Coronary artery (tissue), 2 donors: ENCODE measurements at regions not wholly inside any gene's neighbourhood (a gene's known extent, or its start where the extent isn't known, plus 50 kb on each side); places are given as distances from the start of the nearest gene placed in this dataset.
A peak's percentile ranks its signal among the peaks of the same experiment; 100 is the strongest.

Source experiments
- DNase-seq: peaks from one replicate; pipeline ENCODE4 v3.0.0-alpha.2; 2017; ENCODE audit warnings: low spot score
- H3K27ac ChIP-seq, 2 donors: fragments of 200-600 bp; sonication (generic); one replicate each; pipeline ENCODE4 v1.5.1; 2016 to 2019
- H3K4me3 ChIP-seq: fragments of 200-600 bp; sonication (generic); 2 replicates; pipeline ENCODE4 v1.5.1; 2016; ENCODE audit warnings: mild to moderate bottlenecking, moderate library complexity
- TF ChIP-seq, protein P1 (sequence below): fragments of 200-600 bp; sonication (generic); IDR thresholded peaks from one replicate; pipeline ENCODE4 v1.5.1; 2019; ENCODE audit warnings: antibody characterized with exemption

DNA sequence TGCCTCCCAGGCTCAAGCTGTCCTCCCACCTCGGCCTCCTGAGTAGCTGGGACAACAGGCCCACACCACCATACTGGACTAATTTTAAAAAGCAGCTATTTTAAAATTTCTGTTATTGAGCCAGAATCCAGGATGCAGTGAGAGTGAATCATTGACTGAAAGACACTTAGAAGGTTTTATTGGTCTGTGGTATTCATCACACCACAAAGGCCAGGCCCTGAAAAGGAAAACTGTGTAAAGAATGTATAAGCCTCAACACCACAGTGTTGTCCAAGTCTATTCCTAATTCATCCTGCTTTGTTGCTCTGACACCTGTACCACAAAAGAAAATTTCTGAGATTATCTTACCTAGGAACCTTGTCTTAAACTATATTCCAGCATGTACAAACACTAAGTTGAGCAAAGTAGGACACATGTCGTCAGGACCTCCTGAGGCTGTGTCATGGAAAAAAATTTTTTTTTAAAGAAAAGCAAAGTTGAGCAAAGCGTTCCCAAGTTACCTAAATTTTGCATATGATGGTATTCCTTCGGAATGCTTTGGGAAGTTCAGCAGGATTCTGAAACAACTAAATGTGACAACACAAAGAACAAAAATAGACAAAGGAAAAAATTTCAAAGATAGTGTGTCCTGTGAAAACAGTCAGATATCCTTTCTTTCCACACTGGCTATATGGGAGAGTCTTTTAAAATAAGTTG, 129.6 kb upstream of the MKLN1 start:
- TF ChIP-seq, protein P1, sequence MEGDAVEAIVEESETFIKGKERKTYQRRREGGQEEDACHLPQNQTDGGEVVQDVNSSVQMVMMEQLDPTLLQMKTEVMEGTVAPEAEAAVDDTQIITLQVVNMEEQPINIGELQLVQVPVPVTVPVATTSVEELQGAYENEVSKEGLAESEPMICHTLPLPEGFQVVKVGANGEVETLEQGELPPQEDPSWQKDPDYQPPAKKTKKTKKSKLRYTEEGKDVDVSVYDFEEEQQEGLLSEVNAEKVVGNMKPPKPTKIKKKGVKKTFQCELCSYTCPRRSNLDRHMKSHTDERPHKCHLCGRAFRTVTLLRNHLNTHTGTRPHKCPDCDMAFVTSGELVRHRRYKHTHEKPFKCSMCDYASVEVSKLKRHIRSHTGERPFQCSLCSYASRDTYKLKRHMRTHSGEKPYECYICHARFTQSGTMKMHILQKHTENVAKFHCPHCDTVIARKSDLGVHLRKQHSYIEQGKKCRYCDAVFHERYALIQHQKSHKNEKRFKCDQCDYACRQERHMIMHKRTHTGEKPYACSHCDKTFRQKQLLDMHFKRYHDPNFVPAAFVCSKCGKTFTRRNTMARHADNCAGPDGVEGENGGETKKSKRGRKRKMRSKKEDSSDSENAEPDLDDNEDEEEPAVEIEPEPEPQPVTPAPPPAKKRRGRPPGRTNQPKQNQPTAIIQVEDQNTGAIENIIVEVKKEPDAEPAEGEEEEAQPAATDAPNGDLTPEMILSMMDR = no peak
- no peak for DNase-seq
- no peak overlapping the region for H3K4me3 ChIP-seq
- H3K27ac ChIP-seq = no peak overlapping the region

DNA sequence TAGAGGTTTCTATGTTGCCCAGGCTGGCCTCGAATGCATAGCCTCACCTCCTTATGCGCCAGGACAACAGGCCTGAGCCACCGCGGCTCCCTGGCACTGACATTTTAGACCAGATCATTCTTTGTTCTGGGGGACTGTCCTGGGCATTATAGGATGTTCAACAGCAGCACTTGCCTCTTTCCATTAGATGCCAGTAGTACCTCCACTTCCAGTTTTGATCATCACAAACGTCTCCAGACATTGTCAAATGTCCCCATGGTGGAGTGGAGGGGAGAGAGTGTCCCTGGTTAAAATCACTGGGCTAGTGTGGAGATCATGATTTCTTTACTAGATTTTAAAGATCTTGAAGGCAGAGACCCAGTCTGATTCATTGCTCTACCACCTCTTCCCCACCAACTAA, 125.2 kb upstream of the MKLN1 start:
- Histone ChIP-seq H3K27ac (peak overlapping the region in 1 of 2 donors; percentile 35), H3K4me3 (no peak overlapping the region)
- no peak for DNase-seq
- TF ChIP-seq, protein P1 = no peak

DNA sequence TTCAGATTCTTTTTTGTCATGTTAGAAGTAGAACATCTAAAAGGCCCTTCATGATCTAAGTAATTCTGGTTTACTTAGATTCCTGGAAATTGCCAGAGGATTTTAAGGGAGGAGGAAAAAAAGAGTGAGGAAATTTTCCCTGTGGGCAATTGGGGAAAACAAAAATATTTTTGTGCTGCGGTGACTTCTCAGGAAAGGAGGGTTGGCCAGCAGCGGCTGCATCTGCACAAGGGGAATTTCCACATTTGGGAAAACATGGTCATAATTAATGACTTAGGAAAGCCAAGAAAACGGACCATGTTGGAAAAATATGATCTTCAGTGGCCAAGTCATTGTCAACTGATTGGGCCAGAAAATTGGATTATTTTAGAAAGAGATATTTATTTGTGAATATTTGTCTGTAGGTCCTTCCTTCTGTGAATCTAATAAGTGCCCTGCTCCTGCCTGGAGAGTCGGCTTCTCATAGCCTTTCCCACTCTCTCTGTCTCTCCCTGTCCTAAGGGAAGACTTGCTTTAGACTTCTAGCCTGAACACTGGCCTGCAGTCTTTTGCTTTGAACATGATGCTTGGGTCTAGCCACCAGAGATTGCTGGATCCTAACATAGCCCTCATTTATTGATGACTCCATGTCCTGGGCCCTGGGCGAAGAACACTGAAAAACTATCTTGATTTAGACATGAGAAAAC, 124.2 kb upstream of the MKLN1 start:
- DNase-seq = no peak
- H3K27ac ChIP-seq = peak overlapping the region in 1 of 2 donors; percentile 47
- no peak overlapping the region for H3K4me3 ChIP-seq
- TF ChIP-seq, protein P1 = no peak

DNA sequence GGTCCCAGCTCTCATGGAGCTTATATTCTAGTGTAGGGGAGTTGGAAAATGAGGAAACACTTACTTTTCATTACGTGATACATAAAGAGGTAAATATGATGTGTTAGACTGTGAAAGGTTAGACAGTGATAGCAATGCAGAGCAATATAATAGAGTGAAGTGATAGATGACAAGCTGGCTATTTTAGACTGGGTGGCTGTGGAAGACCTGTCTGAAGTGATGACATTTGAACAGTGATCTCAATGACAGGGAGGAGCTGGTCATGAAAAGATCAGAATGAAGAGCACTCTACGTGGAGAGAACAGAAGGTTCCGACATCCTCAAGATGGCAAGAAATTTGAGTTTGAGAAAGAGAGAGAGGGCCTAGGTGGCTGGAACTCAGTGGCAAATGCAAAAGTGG, 118.9 kb upstream of the MKLN1 start:
- H3K27ac ChIP-seq = no peak overlapping the region
- TF ChIP-seq, protein P1 = no peak
- no peak overlapping the region for H3K4me3 ChIP-seq
- no peak for DNase-seq

DNA sequence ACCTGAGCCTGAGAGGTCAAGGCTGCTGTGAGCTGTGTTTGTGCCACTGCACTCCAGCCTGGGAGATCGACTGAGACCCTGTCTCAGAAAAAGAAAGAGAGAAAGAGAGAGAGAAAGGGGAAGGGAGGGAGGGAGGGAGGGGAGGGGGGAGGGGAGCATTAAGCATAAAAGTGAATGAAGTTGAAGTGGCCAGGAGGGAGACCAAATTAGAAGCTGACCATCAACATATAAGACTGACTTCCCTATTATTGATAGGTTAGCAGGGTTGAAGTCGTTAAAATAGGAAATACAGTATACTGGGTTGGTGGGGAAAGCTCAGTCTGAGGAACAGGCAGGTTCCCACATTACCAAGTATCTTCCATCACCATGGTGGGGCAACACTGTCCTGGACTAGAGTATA, 117.1 kb upstream of the MKLN1 start:
- no peak overlapping the region for H3K27ac ChIP-seq

DNA sequence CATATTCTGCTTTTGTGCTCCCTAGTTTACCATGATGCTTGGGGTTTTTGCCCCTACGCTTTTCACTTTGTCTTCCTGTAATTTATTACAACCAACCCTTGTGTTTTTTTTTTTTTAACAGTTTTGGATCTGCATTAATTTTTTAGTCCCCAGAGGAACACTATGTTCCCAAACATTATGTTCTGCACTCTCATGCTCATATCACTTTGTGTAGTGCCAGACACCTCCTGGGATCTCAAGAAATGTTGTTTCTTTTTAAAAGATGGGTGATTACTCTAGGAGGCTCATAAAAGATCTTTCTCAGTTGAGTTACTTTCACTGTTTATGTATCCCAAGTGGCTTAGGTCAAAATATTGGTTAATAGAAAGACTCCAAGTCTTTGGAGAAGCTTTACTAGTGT, 116.2 kb upstream of the MKLN1 start:
- H3K27ac ChIP-seq = no peak overlapping the region
- no peak for DNase-seq
- TF ChIP-seq, protein P1 = no peak
- H3K4me3 ChIP-seq = no peak overlapping the region

More for the DNA sequence above, 117.1 kb upstream of the MKLN1 start:
- no peak overlapping the region for H3K4me3 ChIP-seq
- TF ChIP-seq, protein P1 = no peak
- no peak for DNase-seq

DNA sequence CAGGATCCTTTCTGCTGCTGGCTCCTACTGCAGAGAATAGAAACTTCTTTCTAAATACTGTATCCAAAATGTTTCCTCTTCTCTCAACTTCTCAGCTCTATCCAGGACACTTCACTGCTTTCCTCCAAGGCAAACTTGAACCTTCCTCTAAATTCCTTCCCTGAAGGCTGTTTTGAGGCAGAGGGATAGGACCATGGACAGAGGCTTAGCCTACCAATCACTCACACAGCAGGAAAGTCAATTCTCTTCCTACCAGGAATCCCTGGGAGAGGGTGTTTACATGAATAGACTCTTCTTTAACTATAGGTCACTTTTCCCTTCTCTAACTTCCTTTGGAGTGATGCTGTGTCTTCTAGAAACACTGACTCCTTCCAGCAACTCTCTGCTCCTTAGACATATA, 115.6 kb upstream of the MKLN1 start:
- H3K4me3 ChIP-seq = no peak overlapping the region
- H3K27ac ChIP-seq = no peak overlapping the region
- no peak for DNase-seq
- TF ChIP-seq, protein P1 = no peak
